SKM-1 treated with dmso at 0.1 percent for 144 hours (cell line): ENCODE measurements at regions not wholly inside any gene's neighbourhood (a gene's known extent, or its start where the extent isn't known, plus 50 kb on each side); places are given as distances from the start of the nearest gene placed in this dataset.

Experiments used
- DNase-seq: peaks from one replicate; lab custom pipeline; 2025; ENCODE audit not compliant: unreplicated experiment; lab: John Stamatoyannopoulos, UW

- no peak for DNase-seq
These were observed 142.7 kb downstream of the VAPA start for GRCh38 chr18:10056506-10056905.

- DNase-seq: no peak
These were observed 143.6 kb downstream of the VAPA start for GRCh38 chr18:10057401-10057893.

GRCh38 chr18:10057894-10058791 is 144.3 kb downstream of the VAPA start:
- no peak for DNase-seq

- no peak for DNase-seq
These were observed 146.0 kb downstream of the VAPA start for GRCh38 chr18:10059610-10060468.

- no peak for DNase-seq
These were observed 146.6 kb downstream of the VAPA start for GRCh38 chr18:10060469-10060782.

- DNase-seq: no peak
These were observed 147.0 kb downstream of the VAPA start for GRCh38 chr18:10060841-10061240.

- no peak for DNase-seq
These were observed 147.8 kb downstream of the VAPA start for GRCh38 chr18:10061566-10062140.

- DNase-seq: no peak
These were observed 148.8 kb downstream of the VAPA start for GRCh38 chr18:10062302-10063300.

- DNase-seq: no peak
These were observed 149.7 kb downstream of the VAPA start for GRCh38 chr18:10063489-10063888.

- DNase-seq: no peak
These were observed 150.5 kb downstream of the VAPA start for GRCh38 chr18:10064267-10064666.

GRCh38 chr18:10065296-10065695 is 151.5 kb downstream of the VAPA start:
- no peak for DNase-seq

GRCh38 chr18:10067670-10068659 is 154.1 kb downstream of the VAPA start:
- no peak for DNase-seq

GRCh38 chr18:10068766-10069567 is 155.2 kb downstream of the VAPA start:
- no peak for DNase-seq

GRCh38 chr18:10070561-10071000 is 156.8 kb downstream of the VAPA start:
- DNase-seq: no peak

- DNase-seq: no peak
These were observed 158.9 kb downstream of the VAPA start for GRCh38 chr18:10072671-10073175.

- no peak for DNase-seq
These were observed 160.3 kb downstream of the VAPA start for GRCh38 chr18:10074110-10074509.

GRCh38 chr18:10074728-10075127 is 160.9 kb downstream of the VAPA start:
- no peak for DNase-seq

GRCh38 chr18:10076502-10077030 is 162.8 kb downstream of the VAPA start:
- DNase-seq: no peak
